Upper lobe of left lung (tissue), 6 donors: ENCODE measurements at regions not wholly inside any gene's neighbourhood (a gene's known extent, or its start where the extent isn't known, plus 50 kb on each side); places are given as distances from the start of the nearest gene placed in this dataset.

Experiments
- ATAC-seq, 2 donors: fragments of 200-7000 bp; cut with Tn5 transposase; one replicate each; pipeline ENCODE4 v1.9.1; 2022; ENCODE audit warnings: mild to moderate bottlenecking in 2 of 2, moderate library complexity in 2 of 2; ENCODE audit not compliant: low FRiP score in 2 of 2
- DNase-seq, 2 donors: peaks; one replicate each; pipeline ENCODE4 v3.0.0-alpha.2; 2019 to 2020
- H3K27ac ChIP-seq, 4 donors: fragments of 200-600 bp; sonication (generic); one replicate each; pipeline ENCODE4 v1.5.1; 2016 to 2019
- H3K27me3 ChIP-seq, 4 donors: fragments of 200-600 bp; sonication (generic); one replicate each; pipeline ENCODE4 v1.5.1; 2017 to 2019
- H3K36me3 ChIP-seq, 4 donors: fragments of 200-600 bp; sonication (generic); one replicate each; pipeline ENCODE4 v1.5.1; 2016 to 2019
- H3K4me1 ChIP-seq, 4 donors: fragments of 200-600 bp; sonication (generic); one replicate each; pipeline ENCODE4 v1.5.1; 2018 to 2019
- H3K4me3 ChIP-seq, 4 donors: fragments of 200-600 bp; sonication (generic); one replicate each; pipeline ENCODE4 v1.5.1; 2017 to 2019; ENCODE audit warnings: mild to moderate bottlenecking in 2 of 4, moderate library complexity in 1 of 4
- H3K9me3 ChIP-seq, 4 donors: fragments of 200-600 bp; sonication (generic); one replicate each; pipeline ENCODE4 v1.5.1; 2018 to 2019
- CTCF ChIP-seq, 6 experiments: fragments of 450-650 bp in 4 of 6; fragments of 200-600 bp in 2 of 6; sonication (generic) in 2 of 6; IDR thresholded peaks; one replicate each; pipeline ENCODE4 v1.5.1; 2016 to 2019; ENCODE audit warnings: antibody characterized with exemption in 6 of 6
- EP300 ChIP-seq, 4 donors: sonication (generic); formaldehyde crosslinking; IDR thresholded peaks; one replicate each; pipeline ENCODE4 v1.5.1; 2017; ENCODE audit warnings: antibody characterized with exemption in 4 of 4, control low read depth in 2 of 4
- POLR2A ChIP-seq, 4 donors: fragments of 450-650 bp; IDR thresholded peaks; one replicate each; pipeline ENCODE4 v1.5.1; 2016 to 2017; ENCODE audit warnings: antibody characterized with exemption in 4 of 4, mild to moderate bottlenecking in 2 of 4
- POLR2AphosphoS5 ChIP-seq, 2 donors: sonication (generic); formaldehyde crosslinking; IDR thresholded peaks; one replicate each; pipeline ENCODE4 v1.5.1; 2017; ENCODE audit warnings: antibody characterized with exemption in 2 of 2
- WGBS, 2 donors: methylation state at CpG; one replicate each; pipeline ENCODE4 v1.1.5; 2017 to 2018; 5-methylcytosine and 5-hydroxymethylcytosine counted together
- donor health status: DM: no; HTN: no; CAD: no; lungs with moderate emphysema.
- donor health status: DM: no; HTN: yes; CAD: no; lungs with severe emphysema.

GRCh38 chr4:138521809-138522208, 279.7 kb upstream of the SLC7A11 start:
- Histone ChIP-seq H3K36me3 (no peaks in the 10 kb centered on the region), H3K27me3 (no peaks in the 10 kb centered on the region), H3K27ac (no peak overlapping the region), H3K9me3 (no peaks in the 10 kb centered on the region), H3K4me1 (no peaks in the 10 kb centered on the region), H3K4me3 (no peak overlapping the region)
- no peak for DNase-seq
- TF ChIP-seq CTCF (IDR thresholded peaks at IDR 0.05) = no peak
- no peak for TF ChIP-seq POLR2AphosphoS5 (IDR thresholded peaks at IDR 0.05)
- TF ChIP-seq EP300 (IDR thresholded peaks at IDR 0.05) = no peak
- no peak for TF ChIP-seq POLR2A (IDR thresholded peaks at IDR 0.05)
- WGBS, 2 donors = 72% methylated on average over 4 of the region's 4 CpGs; no CpG with 5 or more reads in 1 of the 2 donors
- ATAC-seq = peak in 1 of 2 donors; percentile 12

- WGBS, 2 donors = 38 to 41% methylated on average over 2 of the region's 2 CpGs
Observed at GRCh38 chr4:138519436-138519835, 277.3 kb upstream of the SLC7A11 start.

GRCh38 chr4:138513535-138513934, 271.4 kb upstream of the SLC7A11 start:
- DNase-seq (no peak), ATAC-seq (no peak)
- no peak overlapping the region for H3K27ac ChIP-seq
- WGBS, 2 donors = 60 to 73% methylated on average over 1 of the region's 1 CpG
- H3K9me3 ChIP-seq = no peaks in the 10 kb centered on the region
- H3K36me3 ChIP-seq = no peaks in the 10 kb centered on the region
- TF ChIP-seq POLR2A (IDR thresholded peaks at IDR 0.05) (no peak), CTCF (IDR thresholded peaks at IDR 0.05) (no peak), EP300 (IDR thresholded peaks at IDR 0.05) (no peak), POLR2AphosphoS5 (IDR thresholded peaks at IDR 0.05) (no peak)
- H3K4me3 ChIP-seq = no peak overlapping the region
- no peaks in the 10 kb centered on the region for H3K4me1 ChIP-seq
- H3K27me3 ChIP-seq = no peaks in the 10 kb centered on the region

More at GRCh38 chr4:138519436-138519835, 277.3 kb upstream of the SLC7A11 start:
- Histone ChIP-seq H3K27me3 (no peaks in the 10 kb centered on the region), H3K27ac (no peak overlapping the region), H3K4me1 (no peaks in the 10 kb centered on the region), H3K9me3 (no peaks in the 10 kb centered on the region), H3K4me3 (no peak overlapping the region), H3K36me3 (no peaks in the 10 kb centered on the region)
- DNase-seq = no peak
- no peak for ATAC-seq
- TF ChIP-seq EP300 (IDR thresholded peaks at IDR 0.05) (no peak), CTCF (IDR thresholded peaks at IDR 0.05) (no peak), POLR2A (IDR thresholded peaks at IDR 0.05) (no peak), POLR2AphosphoS5 (IDR thresholded peaks at IDR 0.05) (no peak)

- DNase-seq = no peak
- Histone ChIP-seq H3K9me3 (no peaks in the 10 kb centered on the region), H3K36me3 (no peaks in the 10 kb centered on the region), H3K27ac (no peak overlapping the region), H3K4me1 (no peaks in the 10 kb centered on the region), H3K27me3 (no peaks in the 10 kb centered on the region), H3K4me3 (no peak overlapping the region)
- ATAC-seq = no peak
- no peak for TF ChIP-seq POLR2A (IDR thresholded peaks at IDR 0.05)
- TF ChIP-seq POLR2AphosphoS5 (IDR thresholded peaks at IDR 0.05) = no peak
- no peak for TF ChIP-seq EP300 (IDR thresholded peaks at IDR 0.05)
- TF ChIP-seq CTCF (IDR thresholded peaks at IDR 0.05) = no peak
Observed at GRCh38 chr4:138512756-138513155, 270.6 kb upstream of the SLC7A11 start.

GRCh38 chr4:138510053-138510452, 267.9 kb upstream of the SLC7A11 start:
- Histone ChIP-seq H3K4me1 (no peaks in the 10 kb centered on the region), H3K36me3 (no peaks in the 10 kb centered on the region), H3K27ac (no peak overlapping the region), H3K4me3 (no peak overlapping the region), H3K9me3 (no peaks in the 10 kb centered on the region), H3K27me3 (no peaks in the 10 kb centered on the region)
- ATAC-seq = no peak
- WGBS, 2 donors = 62 to 76% methylated on average over 3 of the region's 3 CpGs
- no peak for DNase-seq
- TF ChIP-seq POLR2AphosphoS5 (IDR thresholded peaks at IDR 0.05) (no peak), CTCF (IDR thresholded peaks at IDR 0.05) (no peak), EP300 (IDR thresholded peaks at IDR 0.05) (no peak), POLR2A (IDR thresholded peaks at IDR 0.05) (no peak)
